AG10803 (cell line): ENCODE measurements at regions not wholly inside any gene's neighbourhood (a gene's known extent, or its start where the extent isn't known, plus 50 kb on each side); places are given as distances from the start of the nearest gene placed in this dataset.

Source experiments
- DNase-seq: peaks from one replicate; pipeline ENCODE4 v3.0.0; 2010; ENCODE audit warnings: low read depth
- H3K4me3 ChIP-seq: 2 replicates; pipeline ENCODE4 v1.5.1; 2011; ENCODE audit warnings: mild to moderate bottlenecking, low read length, control low read depth
- TF ChIP-seq, protein P1 (sequence below): conservative IDR thresholded peaks from 2 replicates; pipeline ENCODE4 v1.5.1; 2011; ENCODE audit warnings: mild to moderate bottlenecking, low read length, control low read depth, inconsistent platforms

DNA sequence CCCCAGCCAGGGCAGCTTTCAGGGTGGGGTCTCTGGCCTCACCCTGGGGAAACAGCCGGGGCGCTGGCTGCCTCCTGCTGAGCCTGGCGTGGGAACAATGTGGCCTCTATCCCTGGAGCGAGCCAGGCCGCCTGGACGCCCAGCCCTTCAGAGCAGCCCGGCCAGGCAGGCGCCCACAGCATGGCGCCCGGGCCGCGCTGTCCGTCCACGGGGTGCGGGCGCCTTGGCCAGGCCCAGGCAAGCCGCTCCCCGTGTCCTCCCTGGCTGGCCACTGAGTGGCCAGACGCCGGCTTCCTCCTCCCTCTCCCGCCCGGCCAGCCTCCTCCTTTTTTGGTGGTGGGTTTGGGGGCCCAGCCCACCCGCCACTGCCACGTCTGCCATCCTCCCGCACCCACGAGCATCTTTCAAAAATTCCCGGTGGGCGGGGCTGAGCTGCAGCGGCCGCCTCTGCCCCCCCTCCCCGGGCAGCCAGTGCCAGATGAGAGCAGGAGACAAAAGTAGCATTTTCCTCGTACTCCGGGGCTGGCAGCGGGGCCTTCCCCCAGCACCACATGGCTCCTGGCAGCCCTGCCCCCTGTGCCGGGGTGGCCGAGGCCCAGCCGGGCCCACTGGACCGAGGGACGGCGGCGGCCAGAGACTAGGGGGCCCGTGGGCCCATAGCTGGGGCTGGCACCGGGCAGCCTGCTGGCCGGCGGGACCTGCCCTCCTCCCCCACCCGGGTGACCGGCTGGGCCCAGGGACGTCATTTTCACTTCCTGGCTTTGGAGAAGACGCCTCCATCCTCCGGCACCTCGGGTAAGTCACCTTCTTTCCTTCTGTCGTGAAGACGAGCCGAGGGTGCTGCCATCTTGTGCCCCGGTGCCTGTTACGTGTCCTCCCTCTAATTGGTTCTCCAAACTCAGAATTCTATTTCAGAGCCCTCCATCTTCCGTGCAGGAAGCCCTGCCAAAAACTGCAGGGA, 70.2 kb upstream of the PPARA start:
- TF ChIP-seq, protein P1, sequence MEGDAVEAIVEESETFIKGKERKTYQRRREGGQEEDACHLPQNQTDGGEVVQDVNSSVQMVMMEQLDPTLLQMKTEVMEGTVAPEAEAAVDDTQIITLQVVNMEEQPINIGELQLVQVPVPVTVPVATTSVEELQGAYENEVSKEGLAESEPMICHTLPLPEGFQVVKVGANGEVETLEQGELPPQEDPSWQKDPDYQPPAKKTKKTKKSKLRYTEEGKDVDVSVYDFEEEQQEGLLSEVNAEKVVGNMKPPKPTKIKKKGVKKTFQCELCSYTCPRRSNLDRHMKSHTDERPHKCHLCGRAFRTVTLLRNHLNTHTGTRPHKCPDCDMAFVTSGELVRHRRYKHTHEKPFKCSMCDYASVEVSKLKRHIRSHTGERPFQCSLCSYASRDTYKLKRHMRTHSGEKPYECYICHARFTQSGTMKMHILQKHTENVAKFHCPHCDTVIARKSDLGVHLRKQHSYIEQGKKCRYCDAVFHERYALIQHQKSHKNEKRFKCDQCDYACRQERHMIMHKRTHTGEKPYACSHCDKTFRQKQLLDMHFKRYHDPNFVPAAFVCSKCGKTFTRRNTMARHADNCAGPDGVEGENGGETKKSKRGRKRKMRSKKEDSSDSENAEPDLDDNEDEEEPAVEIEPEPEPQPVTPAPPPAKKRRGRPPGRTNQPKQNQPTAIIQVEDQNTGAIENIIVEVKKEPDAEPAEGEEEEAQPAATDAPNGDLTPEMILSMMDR, result no peak
- H3K4me3 ChIP-seq, result peak overlapping the region; percentile 98
- peak; percentile 95 for DNase-seq

DNA sequence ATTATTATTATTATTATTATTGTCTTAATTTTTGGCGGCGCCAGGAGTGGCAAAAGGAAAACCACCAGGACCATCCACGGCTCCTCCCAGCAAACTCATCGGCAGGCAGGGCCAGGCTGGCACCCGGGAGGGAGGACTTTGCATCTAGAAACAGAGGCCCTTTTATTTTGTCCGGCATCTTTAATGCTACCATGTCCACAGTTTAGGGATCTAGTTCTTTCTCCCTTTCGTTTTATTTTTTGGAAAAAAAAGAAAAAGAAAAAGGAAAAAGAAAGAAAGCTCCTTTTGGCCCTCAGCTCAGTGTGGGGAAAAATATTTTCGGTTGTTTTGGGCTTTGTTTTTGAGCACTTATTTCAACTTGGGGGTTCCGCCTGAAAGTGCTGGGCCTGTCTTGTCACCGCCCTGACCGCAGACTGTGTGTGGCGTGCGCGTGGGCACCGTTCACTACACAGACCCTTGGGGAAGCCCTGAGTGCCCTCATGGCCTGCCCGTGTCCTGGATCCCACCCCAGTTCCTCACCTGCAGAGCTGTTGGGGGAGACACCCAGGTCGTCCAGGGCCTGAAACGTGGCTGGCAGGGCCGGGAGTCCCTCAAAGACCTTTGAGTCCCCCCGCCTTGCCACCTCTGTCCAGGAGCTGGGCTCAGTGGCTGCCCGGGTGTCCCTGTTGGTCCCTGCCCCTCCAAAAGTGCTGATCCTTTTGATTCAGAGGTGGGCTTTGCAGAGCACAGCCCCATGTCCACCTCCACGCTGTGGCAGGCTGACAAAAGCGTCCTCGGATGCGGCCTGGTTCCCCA, 69.1 kb upstream of the PPARA start:
- DNase-seq, result no peak
- H3K4me3 ChIP-seq, result peak overlapping the region; percentile 98
- TF ChIP-seq, protein P1, result no peak

DNA sequence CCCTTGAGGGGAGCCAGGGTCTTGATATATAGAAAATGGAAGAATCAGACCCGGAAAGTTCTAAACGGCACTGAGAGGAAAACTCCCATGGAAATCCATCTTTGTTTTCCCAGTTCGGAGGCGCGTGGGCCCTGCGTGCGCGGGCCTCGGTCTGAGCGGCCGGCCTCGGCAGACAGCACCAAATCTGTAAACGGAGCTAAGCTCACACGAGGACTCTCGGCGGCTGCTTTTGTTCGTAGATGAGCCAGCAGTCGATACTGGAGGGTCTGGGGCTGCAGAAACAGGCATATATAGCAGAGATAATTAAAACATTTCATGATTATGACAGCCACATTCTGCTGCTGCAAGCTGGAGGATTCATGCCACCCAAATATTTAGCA, 68.5 kb upstream of the PPARA start:
- peak overlapping the region; percentile 98 for H3K4me3 ChIP-seq
- no peak for DNase-seq
- TF ChIP-seq, protein P1, result no peak

DNA sequence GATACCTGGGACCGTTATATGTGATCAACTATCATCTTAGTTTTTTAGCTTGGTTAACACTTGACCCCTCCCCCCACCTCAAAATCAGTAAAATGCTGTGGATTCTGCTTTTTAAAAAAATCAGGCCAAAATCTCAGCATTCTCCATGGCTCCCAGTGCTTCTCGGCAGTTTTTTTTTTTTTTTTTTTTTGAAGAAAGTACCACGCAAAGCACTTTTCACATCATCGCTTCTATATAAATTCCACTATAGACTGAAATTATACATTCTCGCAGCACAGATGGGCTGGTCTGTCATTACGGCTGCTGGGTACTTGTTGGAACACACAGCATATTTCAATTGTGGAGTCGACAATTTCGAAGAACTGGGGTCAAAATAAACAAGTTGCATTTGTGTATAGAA, 67.7 kb upstream of the PPARA start:
- no peak for DNase-seq
- TF ChIP-seq, protein P1, result no peak
- peak overlapping the region; percentile 98 for H3K4me3 ChIP-seq

DNA sequence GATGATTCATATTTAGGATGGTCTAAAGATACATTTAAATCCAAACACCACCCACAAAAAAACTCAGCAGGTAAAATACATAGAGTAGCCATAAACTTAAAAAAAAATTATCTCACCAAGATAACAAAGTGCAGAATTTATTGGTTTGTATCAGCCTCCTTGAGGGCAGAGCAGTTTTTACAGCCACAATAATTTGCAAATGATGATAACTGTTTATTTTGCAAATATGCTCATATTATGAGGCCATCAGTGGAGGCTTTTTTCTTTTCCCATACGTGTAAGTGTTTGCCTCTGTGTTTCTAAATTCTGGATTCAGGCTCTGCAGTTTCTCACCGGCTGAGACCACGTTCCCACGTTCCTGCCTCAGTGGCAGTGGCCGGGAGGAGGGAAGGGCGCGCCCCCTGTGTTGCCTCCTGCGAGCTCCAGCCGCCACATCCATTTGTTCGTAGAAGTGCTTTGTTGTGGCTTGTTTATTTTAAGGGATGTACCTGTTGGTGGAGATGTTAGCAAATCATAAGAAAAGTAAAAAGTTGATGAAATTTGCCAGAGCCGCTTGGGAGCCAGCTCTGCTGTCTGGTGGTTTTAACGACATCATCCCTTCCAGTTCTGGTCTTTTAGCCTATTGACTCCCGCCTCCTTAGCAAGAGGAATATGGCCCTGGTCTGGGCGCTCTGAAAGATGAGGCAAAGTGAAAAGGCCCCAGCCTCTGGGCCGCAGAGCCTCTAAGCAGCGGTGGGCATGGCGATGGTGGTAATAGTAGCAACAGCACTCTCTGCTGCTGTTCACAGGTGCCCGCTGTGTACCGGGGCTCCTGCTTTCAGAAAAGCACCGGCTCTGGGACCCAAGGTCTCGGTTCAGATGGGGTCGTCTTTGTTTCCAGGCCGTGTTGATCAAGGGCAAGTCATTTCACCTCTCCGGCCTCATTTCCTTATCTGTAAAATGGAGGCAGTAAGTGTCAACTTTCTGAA, 66.7 kb upstream of the PPARA start:
- TF ChIP-seq, protein P1, result no peak
- no peak for DNase-seq
- H3K4me3 ChIP-seq, result peak overlapping the region; percentile 98

DNA sequence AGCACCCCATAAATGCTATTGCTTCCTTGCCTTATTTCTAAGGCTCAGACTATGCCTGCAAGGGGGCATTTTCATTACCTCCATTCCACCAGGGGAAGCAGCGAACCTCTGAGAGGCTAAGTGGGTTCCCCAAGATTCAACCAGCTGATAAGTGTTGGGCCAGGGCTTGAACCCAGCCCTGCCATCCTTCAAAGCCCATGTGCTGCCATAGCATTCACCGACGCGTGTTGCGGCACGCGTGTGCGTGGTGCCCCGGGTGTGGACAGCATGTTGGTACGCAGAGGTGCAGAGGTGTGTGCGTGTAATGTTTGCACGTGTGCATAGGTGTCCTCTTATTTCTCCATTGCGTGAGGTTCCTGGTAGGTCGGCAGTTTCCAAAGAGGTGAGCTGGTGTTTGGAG, 66.0 kb upstream of the PPARA start:
- TF ChIP-seq, protein P1, result no peak; the same call in 1 of the 2 replicates
- H3K4me3 ChIP-seq, result peak overlapping the region; percentile 98
- DNase-seq, result no peak
